Adipose tissue (tissue), 3 donors: ENCODE measurements at regions not wholly inside any gene's neighbourhood (a gene's known extent, or its start where the extent isn't known, plus 50 kb on each side); places are given as distances from the start of the nearest gene placed in this dataset.

Source experiments
- H3K27ac ChIP-seq: one replicate; pipeline ENCODE4 v1.5.1; 2013; ENCODE audit warnings: low read depth, low read length
- WGBS, 3 donors: extraction: QIAGEN DNeasy Blood & Tissue Kit; methylation state at CpG; one replicate each; pipeline ENCODE4 v1.1.7; 2013; 5-methylcytosine and 5-hydroxymethylcytosine counted together
- donor health status: healthy with polysubstance abuse.
- donor health status: Bipolar disorder and iron deficiency.
- donor health status: healthy.

DNA sequence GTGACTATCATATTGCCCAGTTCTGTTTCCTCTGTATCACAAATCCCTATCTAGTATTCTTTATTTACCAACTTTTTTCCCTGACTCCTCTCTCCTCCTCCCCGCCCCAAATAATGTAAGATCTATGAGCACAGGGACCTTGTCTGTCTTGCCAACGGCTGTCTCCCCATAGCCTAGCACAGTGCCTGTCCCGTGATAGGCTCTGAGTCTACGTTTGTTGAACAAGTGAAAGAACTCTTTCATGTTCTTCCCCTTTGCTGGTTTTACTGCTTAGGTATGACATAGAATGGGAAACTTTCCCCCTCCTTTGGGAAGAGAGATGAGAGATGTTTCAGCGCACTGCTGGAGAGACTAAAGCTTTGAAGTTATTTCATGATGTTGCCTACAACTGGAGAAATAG lies 367.0 kb downstream of the PRDM2 start:
- WGBS, 3 donors, result 82 to 92% (median 88%) methylated on average over 5 of the region's 5 CpGs
- no peak overlapping the region for H3K27ac ChIP-seq

DNA sequence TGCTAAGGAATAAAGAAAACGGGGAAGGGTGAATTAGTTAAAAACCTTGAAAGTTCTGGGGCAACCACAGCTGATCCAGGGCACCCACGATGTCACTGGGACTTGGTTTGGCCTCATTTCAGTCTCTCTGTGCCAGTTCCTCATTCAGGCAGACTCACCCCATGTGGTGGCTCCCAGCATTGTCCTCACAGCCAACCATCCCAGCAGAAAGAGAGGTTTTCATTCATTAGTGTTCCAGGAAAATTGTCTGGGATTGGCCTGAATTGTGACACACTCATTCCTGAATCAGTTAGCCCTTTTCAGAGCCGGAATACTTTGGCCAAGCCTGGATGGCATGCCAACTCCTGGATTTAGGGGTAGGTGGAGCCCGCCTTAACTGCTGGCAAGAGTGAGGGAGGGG lies 367.7 kb downstream of the PRDM2 start:
- WGBS, 3 donors, result 59 to 69% (median 66%) methylated on average over 4 of the region's 4 CpGs
- H3K27ac ChIP-seq, result no peak overlapping the region

DNA sequence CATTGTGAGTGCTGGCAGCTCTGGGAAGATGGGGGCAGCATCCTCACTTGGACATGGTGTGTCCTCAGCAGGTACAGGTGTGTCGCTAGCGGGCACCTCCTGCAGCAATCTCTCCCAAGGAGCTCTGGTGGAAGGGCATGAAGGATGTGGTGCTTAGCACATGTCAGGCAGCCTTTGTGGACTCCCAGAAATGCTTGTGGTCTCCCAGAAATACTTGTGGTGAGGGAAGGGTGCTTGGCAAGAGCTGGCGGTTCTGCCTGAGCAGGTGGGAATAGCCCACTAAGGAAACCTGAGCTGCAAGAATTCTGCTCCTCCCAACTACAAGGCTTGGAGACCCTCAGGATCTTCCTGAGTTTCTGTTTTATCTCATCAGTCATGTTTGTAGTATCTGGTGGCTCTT lies 371.6 kb downstream of the PRDM2 start:
- WGBS, 3 donors, result 78 to 91% (median 79%) methylated on average over 3 of the region's 3 CpGs
- H3K27ac ChIP-seq, result no peak overlapping the region

DNA sequence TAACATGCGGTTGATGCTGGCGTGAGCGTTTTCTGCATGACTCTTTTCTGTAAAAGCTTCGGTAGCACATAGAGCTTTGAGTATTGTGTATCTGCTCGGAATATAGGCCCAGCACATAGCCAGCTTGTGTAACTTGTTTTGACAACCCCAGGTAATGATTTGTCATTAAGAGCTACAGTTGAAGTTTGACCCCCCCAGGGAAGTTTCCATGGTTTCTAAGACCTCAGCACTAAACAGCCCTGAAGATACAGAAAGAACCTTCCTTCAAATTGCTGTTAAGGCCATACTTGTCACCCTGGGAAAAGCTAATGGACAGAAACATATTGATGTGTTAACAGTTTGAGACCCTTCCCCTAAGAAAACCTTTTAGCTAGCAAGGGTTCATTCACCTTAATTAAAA lies 380.7 kb downstream of the PRDM2 start:
- WGBS, 3 donors, result 83 to 92% (median 92%) methylated on average over 5 of the region's 5 CpGs
- H3K27ac ChIP-seq, result no peak overlapping the region

DNA sequence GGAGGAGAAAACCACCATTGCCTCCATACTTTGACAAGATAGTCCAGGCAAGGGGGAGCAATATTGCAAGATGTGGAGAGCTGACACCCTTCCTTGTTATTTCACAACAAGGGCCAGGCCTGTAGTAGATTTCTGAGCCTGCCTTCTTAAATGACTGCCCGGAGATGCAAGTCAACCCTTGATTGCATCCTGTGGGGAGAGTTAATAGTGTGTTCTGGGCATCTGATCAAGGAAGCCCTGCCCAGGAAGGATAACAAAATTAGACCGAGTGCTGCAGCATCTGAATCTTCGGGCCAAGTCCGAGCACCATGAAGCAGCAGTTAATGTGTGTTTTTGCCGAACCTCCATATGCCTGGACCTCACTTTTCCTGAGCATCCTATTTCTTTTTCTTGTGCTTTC lies 382.3 kb downstream of the PRDM2 start:
- no peak overlapping the region for H3K27ac ChIP-seq
- 56 to 81% (median 71%) methylated on average over 5 of the region's 5 CpGs for WGBS, 3 donors

DNA sequence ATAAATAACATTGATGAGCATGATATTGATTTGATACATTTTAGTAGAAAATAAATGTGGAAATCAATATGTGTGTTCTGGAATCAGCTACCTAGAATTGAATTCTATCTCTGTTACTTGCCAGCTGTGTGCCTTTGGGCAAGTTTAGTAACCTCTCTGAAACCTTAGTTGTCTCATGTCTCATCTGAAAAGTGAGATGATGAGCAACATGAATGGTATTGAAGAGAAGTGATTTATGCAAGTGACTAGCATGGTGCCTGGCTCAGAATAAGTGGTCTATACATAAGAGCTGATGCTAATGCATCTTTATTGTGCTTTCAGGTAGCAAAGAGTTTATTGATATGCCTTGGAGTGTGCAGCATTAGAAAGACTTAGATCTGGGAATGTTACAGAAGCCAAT lies 383.3 kb downstream of the PRDM2 start:
- no peak overlapping the region for H3K27ac ChIP-seq

DNA sequence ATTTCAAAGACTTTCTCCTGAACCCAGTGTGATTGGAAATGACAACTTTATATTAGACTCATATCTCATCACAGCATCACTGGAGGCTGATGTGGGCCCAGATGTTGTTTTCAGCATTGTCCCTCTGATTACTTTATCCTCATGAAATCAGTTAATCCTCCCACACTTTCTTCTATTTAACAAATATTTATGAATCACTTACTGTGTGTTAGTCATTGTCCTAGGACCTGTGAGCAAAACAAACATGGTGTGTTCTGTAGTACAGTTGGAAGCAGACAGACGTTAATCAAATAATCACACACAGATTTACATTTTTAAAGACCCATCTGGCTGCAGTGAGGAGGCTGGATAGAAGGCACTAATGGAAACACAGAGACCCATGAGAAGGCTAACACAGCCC lies 383.7 kb downstream of the PRDM2 start:
- WGBS, 3 donors, result 44 to 61% (median 46%) methylated on average over 1 of the region's 1 CpG
- H3K27ac ChIP-seq, result no peak overlapping the region

DNA sequence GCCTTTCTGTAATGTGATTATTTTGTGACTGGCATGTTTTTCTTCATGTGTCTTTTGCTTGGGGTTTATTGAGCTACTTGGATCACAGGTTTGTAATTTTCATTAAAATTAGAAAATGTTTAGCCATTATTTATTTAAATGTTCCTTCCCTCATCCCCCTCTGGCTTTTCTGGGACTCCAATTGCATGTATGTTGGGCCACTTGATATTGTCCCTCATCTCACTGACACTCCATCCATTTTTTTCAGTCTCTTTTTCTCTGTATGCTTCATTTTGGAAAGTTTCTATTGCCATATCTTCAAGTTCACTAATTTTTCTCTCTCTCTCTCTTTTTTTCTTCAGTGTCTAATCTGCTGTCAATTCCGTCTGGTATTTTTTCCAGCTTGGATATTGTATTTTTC lies 390.1 kb downstream of the PRDM2 start:
- H3K27ac ChIP-seq, result no peak overlapping the region
- WGBS, 3 donors, result 74 to 91% (median 83%) methylated on average over 1 of the region's 1 CpG

DNA sequence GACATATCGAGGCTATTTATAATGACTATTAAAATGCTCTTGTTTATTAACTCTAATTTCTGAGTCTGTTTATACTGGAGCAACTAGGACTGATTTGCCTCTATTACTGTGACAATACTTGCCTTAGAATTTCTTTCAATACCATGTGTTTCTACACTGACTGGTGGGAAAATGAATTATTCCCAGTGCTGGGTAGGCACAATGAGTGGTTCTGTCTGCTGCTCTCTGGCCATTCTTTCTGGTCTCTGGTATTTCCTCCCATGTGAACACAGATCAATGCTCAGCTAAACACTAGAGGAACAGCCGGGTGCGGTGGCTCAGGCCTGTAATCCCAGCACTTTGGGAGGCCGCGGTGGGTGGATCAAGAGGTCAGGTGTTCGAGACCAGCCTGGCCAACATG lies 390.5 kb downstream of the PRDM2 start:
- no peak overlapping the region for H3K27ac ChIP-seq
- 86 to 96% (median 93%) methylated on average over 6 of the region's 6 CpGs for WGBS, 3 donors

DNA sequence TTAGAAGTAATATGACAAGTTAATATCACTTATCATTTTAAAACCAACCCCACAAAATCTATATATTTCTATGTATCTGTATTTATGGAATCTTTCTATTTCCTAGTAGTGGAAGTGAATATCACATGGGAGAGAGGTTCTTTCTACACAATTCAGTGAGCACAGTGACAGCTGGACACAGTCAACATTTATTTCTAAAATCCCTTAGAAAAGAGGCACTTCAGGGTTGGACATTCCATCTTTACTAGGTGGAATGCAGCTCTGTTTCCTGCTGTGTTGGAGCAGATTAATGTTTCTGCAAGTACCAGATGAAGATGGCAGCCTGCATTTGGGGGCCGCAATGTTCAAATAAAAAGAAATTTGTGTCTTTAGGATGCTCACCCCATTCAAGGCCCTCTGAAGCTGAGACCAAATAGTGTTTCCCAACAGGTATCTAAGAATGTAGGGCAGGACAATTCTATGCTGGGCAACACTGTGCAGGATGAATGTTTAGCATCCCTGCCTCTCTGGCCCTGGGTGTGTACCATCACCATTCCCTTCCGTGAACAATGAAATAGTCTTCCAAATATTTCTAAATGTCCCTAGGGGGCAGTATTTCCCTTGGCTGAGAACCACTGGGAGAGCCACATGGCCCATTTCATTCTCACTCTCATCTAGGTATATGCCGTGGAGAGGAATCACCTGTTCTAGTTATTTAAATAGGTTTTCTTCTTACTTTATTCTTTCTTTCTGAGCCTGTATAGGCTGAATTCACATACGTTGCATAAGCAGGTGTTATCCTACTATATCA lies 394.8 kb downstream of the PRDM2 start:
- WGBS, 3 donors, result 51 to 67% (median 64%) methylated on average over 4 of the region's 4 CpGs
- no peak overlapping the region for H3K27ac ChIP-seq

DNA sequence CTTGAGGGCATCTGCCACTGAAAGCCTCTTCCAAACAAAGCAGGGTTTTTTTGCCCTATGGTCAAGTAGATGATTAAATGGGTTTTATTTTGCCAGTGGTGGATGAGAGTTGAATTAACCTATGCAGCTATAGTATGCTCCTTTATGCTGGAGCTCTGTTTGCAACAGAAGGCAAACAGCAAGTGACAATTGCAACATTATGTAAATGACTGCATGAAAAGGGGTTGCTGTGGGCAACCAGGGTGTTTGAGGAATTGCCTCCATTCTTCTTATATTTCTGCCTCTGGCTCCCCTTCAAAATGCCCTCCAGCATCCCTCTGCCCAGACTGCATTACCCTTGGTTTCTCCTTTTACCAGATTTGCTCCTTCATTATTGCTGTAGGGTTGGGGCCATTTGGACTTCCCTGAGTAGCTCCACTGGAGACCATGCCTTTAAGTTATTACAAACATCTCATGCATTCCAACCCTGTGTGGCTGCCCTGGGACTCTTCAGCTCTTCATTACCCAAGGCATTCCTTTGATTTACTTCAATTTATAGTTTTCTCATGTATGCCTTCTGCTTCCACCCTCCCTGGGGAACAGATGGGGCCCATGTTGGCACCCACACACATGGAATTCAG lies 398.4 kb downstream of the PRDM2 start:
- no peak overlapping the region for H3K27ac ChIP-seq

DNA sequence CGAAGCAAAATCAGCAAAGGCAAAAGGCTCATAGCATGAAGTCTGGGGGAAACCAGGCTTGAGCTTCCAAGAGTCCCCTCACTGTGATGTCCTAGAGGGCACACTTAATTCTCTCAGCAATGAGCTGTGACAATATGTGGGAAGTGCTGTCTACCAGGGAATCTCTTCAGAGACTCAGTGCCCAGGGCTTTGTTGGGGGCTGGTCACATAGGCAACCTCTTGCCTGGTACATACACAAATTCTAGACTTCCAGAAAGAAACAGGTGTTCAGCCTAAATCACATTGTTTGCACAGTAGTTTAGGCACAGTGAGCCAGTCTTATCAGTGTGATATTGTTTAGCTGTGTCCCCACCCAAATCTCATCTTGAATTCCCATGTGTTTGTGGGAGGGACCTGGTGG lies 400.5 kb downstream of the PRDM2 start:
- no peak overlapping the region for H3K27ac ChIP-seq
- 88 to 100% (median 93%) methylated on average over 1 of the region's 1 CpG for WGBS, 3 donors

DNA sequence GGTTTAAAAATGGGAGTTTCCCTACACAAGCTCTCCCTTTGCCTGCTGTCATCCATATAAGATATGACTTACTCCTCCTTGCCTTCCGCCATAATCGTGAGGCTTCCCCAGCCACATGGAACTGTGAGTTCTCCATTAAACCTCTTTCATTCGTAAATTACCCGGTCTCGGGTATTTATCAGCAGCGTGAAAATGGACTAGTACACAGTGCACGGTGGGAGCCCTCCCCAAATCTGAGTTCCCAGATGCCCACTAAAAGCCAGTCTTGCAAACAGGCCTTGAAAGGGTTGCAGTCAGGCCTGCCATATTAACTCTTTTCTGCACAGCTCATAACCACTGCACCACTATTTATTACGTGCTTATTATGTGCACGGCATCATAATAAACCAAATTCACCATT lies 400.9 kb downstream of the PRDM2 start:
- 75 to 91% (median 77%) methylated on average over 9 of the region's 9 CpGs for WGBS, 3 donors
- H3K27ac ChIP-seq, result no peak overlapping the region

DNA sequence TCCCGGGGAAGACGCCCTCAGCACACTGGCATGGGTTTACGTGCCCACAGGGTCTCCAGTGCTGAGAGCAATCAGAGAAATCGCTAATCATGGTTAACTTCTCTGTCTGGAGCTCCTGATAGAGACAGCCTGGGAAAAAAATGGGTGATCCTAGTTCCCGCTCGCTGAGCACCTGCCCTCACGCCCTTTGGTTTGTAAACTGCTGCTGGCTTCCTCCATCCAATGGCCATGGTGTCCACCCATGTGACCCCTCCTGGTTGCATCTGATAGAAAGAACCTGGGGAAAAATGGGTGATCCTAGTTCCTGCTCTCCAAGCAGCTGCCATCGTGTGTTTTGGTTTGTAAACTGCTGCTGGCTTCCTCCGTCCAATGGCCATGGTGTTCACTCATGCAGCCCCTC lies 402.2 kb downstream of the PRDM2 start:
- 87 to 88% (median 88%) methylated on average over 9 of the region's 9 CpGs for WGBS, 3 donors
- no peak overlapping the region for H3K27ac ChIP-seq

DNA sequence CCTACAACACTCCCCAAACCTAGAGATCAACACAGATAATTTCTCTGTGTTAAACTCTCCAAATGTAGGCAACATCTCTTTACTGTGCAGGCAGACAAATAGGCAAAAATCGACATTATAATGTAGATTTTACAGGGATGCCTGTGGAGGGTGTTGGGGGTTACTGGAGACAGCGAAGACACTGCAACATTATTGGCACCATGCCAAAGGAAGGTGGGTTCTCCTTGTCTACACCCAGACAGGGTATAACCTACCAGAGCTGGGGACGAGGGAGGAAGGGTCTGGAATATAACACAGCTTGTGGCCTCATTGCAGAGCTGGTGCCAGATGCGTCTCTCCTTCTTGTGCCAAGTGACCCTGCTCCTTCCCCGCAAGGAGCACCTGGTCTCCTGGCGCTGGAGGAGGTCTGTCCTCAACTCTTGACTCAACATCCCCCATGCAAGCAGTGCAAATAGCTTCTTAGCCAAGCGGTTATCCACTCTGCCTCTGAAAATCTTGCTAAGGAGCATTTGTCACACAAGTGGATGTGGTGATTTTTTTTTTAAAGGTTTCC lies 404.0 kb downstream of the PRDM2 start:
- WGBS, 3 donors, result 82 to 86% (median 85%) methylated on average over 7 of the region's 7 CpGs
- no peak overlapping the region for H3K27ac ChIP-seq

DNA sequence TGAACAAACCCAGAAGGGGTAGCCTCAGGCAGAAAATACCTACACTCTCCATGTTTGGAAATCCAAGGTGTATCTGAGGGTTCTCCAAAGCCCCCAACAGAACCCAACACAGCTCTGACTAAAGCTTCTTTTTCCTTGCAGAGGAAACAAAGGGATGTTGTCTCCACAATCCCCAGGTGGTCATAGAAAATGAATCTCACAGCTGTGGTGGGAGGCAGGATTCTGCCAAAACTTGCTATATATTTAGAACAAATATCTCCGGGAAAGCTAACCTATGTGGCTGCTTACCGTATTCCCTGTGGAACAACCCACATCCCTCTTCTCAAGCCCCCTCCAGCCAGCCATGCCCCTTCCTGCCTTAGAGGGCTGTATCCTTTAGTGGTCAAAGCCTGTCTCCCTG lies 406.1 kb downstream of the PRDM2 start:
- WGBS, 3 donors, result 51 to 73% (median 60%) methylated on average over 2 of the region's 2 CpGs
- no peak overlapping the region for H3K27ac ChIP-seq

DNA sequence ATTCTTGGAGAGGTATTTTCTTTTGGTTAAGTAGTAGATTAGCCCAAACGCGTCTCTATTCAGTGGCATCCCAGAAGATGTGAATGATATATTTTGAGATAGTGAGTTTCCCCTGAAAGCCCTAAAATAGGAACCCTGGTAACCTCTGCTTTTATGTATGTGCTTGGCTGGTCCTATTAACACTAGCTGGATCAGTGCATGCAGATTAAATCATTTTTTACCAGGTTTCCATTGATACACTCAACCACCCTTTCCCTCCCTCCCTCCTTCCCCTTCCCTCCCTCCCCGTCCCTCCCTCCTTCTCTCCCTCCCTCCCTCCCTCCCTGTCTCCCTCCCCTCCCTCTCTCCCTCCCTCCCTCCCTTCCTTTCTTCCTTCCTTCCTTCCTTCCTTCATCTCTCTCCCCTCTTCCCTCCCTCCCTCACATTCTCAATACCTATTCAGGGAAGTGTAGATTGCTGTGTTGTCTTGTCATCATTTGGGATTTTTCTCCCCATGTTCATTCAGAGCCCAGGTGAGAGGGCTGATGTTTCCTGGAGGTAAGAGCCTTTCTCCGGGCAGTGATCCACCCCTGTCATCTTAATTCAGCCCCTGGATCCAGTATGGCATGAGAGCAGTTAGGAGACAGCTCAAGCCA lies 406.8 kb downstream of the PRDM2 start:
- 80 to 98% (median 89%) methylated on average over 3 to 4 of the region's 4 CpGs for WGBS, 3 donors
- H3K27ac ChIP-seq, result no peak overlapping the region

DNA sequence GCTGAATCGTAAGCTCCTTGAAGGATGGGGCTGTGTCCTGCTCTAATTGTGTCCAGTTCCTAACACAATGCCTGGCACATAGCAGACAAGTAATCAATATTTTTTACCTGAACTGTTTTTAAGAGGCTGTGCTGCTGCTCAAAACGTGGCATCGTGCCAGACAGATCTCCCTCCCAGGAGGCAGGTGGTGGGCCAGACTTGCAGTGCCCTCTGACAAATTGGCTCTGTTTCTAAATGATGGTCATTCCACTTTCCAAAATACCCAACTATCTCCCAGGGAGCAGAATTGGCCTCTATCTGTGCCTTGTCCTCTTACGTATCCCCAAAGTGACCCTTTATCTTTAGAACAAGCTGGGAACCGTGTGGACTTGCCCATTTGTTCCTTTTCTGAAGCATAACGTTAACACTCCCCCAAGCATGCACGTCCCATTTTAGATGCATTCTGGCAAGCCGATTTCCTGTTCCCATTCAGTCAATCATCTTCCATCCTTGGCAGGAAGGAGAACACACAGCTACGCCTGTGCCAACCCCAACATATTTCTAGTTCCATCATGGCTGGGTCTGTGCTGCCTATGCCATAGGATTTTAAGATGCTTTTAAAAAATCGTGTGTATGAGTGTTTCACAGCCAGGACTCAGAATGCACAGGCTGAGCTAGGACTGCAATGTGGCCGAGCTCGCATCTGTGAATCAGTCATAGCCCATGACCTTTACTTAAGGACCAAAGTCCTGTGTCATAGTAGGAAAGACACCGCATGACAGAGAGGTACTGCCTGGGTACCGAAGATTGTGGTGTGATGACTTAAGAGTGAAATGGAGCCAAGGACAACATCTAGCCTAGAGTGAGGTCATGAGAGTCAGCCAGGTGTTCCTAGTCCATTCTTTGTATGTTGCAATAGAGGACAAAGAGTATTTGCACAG lies 408.6 kb downstream of the PRDM2 start:
- no peak overlapping the region for H3K27ac ChIP-seq
- WGBS, 3 donors, result 34 to 59% (median 59%) methylated on average over 14 of the region's 14 CpGs

DNA sequence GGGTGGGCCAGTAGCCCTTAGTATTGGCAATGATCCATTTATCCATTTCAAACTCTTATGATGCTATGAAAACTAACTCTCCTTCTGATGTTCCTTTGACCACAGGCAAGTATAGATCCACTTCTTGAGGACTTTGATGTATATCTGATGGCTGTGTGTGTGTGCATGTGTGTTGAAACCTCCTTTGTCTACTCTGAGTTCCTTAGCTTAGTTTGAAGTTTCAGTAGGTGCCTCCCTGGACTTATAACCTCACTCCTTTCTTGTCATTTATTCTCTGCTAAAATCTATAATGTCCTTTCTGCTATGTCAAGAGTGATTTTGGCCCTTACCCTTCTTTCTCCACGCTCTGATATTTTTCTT lies 409.3 kb downstream of the PRDM2 start:
- WGBS, 3 donors, result 73 to 95% (median 80%) methylated on average over 1 of the region's 1 CpG
- no peak overlapping the region for H3K27ac ChIP-seq
